K562 (cell line): ENCODE measurements at regions not wholly inside any gene's neighbourhood (a gene's known extent, or its start where the extent isn't known, plus 50 kb on each side); places are given as distances from the start of the nearest gene placed in this dataset.

Source experiments
- ELF4 ChIP-seq: fragments of 450-650 bp; formaldehyde crosslinking; IDR thresholded peaks from 2 replicates; pipeline ENCODE4 v1.4.0; 2022; ENCODE audit warnings: missing genetic modification characterization
- FOS ChIP-seq: IDR thresholded peaks from 3 replicates; pipeline ENCODE4 v1.6.1; 2011; ENCODE audit not compliant: insufficient read length; ENCODE audit errors: extremely low read depth
- HBP1 ChIP-seq: fragments of 450-650 bp; formaldehyde crosslinking; IDR thresholded peaks from 2 replicates; pipeline ENCODE4 v1.4.0; 2022; ENCODE audit warnings: missing genetic modification characterization
- L3MBTL2 ChIP-seq: fragments of 450-650 bp; IDR thresholded peaks from 2 replicates; pipeline ENCODE4 v1.6.1; 2016; ENCODE audit warnings: mild to moderate bottlenecking, moderate library complexity
- MLLT1 ChIP-seq, 2 experiments: fragments of 450-650 bp; IDR thresholded peaks; 2 replicates each; pipeline ENCODE4 v1.6.1; 2016
- RNF2 ChIP-seq: sonication (generic); IDR thresholded peaks from 2 replicates; pipeline ENCODE4 v1.6.1; 2016
- SNAPC5 ChIP-seq: fragments of 250-450 bp; sonication (Bioruptor Pico); IDR thresholded peaks from 2 replicates; pipeline ENCODE4 v1.8.0; 2021; ENCODE audit warnings: moderate library complexity, mild to moderate bottlenecking, inconsistent platforms
- TCF7 ChIP-seq: sonication (generic); IDR thresholded peaks from 2 replicates; pipeline ENCODE4 v1.6.1; 2016; ENCODE audit warnings: antibody characterized with exemption, borderline replicate concordance
- ZFP91 ChIP-seq: sonication (generic); formaldehyde crosslinking; IDR thresholded peaks from 2 replicates; pipeline ENCODE4 v1.8.0; 2022; ENCODE audit warnings: mild to moderate bottlenecking, missing genetic modification reagents
- ZNF263 ChIP-seq: sonication (generic); formaldehyde crosslinking; IDR thresholded peaks from 2 replicates; pipeline ENCODE4 v1.8.0; 2022; ENCODE audit warnings: mild to moderate bottlenecking, missing genetic modification reagents, borderline replicate concordance
- ZNF512 ChIP-seq: IDR thresholded peaks from 2 replicates; pipeline ENCODE4 v1.6.1; 2016; ENCODE audit warnings: missing genetic modification characterization, missing compliant biosample characterization
- ZNF707 ChIP-seq: fragments of 250-450 bp; sonication (Bioruptor Pico); conservative IDR thresholded peaks from 2 replicates; pipeline ENCODE4 v1.8.0; 2022; ENCODE audit warnings: inconsistent platforms, mild to moderate bottlenecking, moderate library complexity
- TF ChIP-seq, protein P1 (sequence below): sonication (generic); formaldehyde crosslinking; IDR thresholded peaks from 2 replicates; pipeline ENCODE4 v1.8.0; 2022; ENCODE audit warnings: missing genetic modification reagents, mild to moderate bottlenecking, moderate library complexity, borderline replicate concordance
- TF ChIP-seq, protein P2 (sequence below): fragments of 250-450 bp; sonication (Bioruptor Pico); IDR thresholded peaks from 2 replicates; pipeline ENCODE4 v1.8.0; 2021; ENCODE audit warnings: moderate library complexity, mild to moderate bottlenecking, inconsistent platforms

GRCh38 chr1:30197639-30198450, 525.5 kb downstream of the MATN1 start (continued):
- no peak for TF ChIP-seq ZFP91 (CRISPR knock-in tag)
- peak; percentile 72 for TF ChIP-seq ZNF512 (tag)
- 0 out of 2 replicates have a peak, but pooled peaks have one; percentile 8 for TF ChIP-seq ELF4 (CRISPR knock-in tag)
- TF ChIP-seq, protein P1, sequence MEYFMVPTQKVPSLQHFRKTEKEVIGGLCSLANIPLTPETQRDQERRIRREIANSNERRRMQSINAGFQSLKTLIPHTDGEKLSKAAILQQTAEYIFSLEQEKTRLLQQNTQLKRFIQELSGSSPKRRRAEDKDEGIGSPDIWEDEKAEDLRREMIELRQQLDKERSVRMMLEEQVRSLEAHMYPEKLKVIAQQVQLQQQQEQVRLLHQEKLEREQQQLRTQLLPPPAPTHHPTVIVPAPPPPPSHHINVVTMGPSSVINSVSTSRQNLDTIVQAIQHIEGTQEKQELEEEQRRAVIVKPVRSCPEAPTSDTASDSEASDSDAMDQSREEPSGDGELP, result no peak
- TF ChIP-seq SNAPC5 (CRISPR knock-in tag), result no peak
- TF ChIP-seq L3MBTL2, result no peak
- no peak for TF ChIP-seq TCF7
- 0 out of 2 replicates have a peak, but pooled peaks have one; percentile 8 for TF ChIP-seq HBP1 (CRISPR knock-in tag)
- TF ChIP-seq, protein P2, sequence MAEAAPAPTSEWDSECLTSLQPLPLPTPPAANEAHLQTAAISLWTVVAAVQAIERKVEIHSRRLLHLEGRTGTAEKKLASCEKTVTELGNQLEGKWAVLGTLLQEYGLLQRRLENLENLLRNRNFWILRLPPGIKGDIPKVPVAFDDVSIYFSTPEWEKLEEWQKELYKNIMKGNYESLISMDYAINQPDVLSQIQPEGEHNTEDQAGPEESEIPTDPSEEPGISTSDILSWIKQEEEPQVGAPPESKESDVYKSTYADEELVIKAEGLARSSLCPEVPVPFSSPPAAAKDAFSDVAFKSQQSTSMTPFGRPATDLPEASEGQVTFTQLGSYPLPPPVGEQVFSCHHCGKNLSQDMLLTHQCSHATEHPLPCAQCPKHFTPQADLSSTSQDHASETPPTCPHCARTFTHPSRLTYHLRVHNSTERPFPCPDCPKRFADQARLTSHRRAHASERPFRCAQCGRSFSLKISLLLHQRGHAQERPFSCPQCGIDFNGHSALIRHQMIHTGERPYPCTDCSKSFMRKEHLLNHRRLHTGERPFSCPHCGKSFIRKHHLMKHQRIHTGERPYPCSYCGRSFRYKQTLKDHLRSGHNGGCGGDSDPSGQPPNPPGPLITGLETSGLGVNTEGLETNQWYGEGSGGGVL, result no peak
- TF ChIP-seq FOS, result no peak
- TF ChIP-seq RNF2, result no peak
- TF ChIP-seq ZNF707, result no peak
- peak; percentile 66 for TF ChIP-seq ZNF263 (CRISPR knock-in tag)
- TF ChIP-seq MLLT1 (IDR thresholded peaks at IDR 0.05), result no peak
